ENCODE measurements at regions not wholly inside any gene's neighbourhood (a gene's known extent, or its start where the extent isn't known, plus 50 kb on each side); places are given as distances from the start of the nearest gene placed in this dataset.

DNA sequence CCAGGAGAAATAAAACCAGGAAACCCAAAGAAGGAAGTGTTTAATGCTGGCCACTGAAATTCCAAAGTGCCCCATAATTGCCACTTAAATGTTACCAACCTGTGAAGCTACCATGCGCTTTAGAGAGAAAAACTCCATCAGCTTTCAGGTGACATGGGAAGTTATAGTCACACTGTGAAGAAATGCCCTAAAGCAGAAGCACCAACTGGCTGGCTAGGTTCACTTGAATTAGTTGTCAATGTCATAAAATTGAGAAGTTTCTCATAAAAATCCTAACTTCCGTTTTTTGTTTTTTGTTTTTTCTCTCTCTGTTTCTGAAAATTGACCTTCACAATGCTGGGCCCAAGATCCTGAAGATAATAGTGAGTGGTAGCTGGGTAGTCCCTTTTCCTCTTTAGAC is 167.9 kb upstream of the CTNNB1 start:
- POLR2A ChIA-PET (ENCODE audit: partially characterized antibody), result no interaction called here
- Histone ChIP-seq H4K5ac (ENCODE audit: insufficient read length, low read depth, low read length) (no peak overlapping the region), H2BK20ac (ENCODE audit: low read length) (no peak overlapping the region), H3K4ac (replicated peaks; ENCODE audit: insufficient read length, low read depth, low read length) (no peak overlapping the region), H3K79me1 (ENCODE audit: low read depth, low read length) (no peaks in the 10 kb centered on the region), H3K4me1 (replicated peaks in 1 of 4; ENCODE audit: control insufficient read depth in 3 of 4, insufficient read depth in 4 of 4, low read length in 3 of 4) (no peaks in the 10 kb centered on the region), H3K23me2 (ENCODE audit: low read depth, low read length) (no peaks in the 10 kb centered on the region), H3K4me2 (ENCODE audit: insufficient read depth in 1 of 2, low read depth in 2 of 2, low read length in 2 of 2) (no peak overlapping the region), H4K91ac (replicated peaks; ENCODE audit: insufficient read length, low read length) (no peak overlapping the region), H3K14ac (ENCODE audit: insufficient read length) (no peak overlapping the region), H2BK5ac (ENCODE audit: low read depth, low read length) (no peak overlapping the region), H4K8ac (ENCODE audit: extremely low read depth, insufficient read depth, low read length) (no peak overlapping the region), H2BK120ac (replicated peaks; ENCODE audit: low read depth, low read length) (no peak overlapping the region), H3K36me3 (ENCODE audit: control insufficient read depth in 2 of 4, insufficient read depth in 4 of 4, low read length in 3 of 4) (no peaks in the 10 kb centered on the region), H3K27ac (ENCODE audit: low read depth, low read length) (no peak overlapping the region), H2AK5ac (ENCODE audit: low read depth, low read length) (no peak overlapping the region), H3K9ac (replicated peaks in 1 of 4; ENCODE audit: extremely low read depth in 1 of 4, low read depth in 3 of 4, low read length in 3 of 4) (no peak overlapping the region), H2AFZ (ENCODE audit: low read length) (no peak overlapping the region), H3K18ac (ENCODE audit: extremely low read depth, low read length) (no peak overlapping the region), H3K56ac (replicated peaks; ENCODE audit: insufficient read length, low read depth, low read length) (no peak overlapping the region), H3K23ac (ENCODE audit: insufficient read length) (no peak overlapping the region), H3K27me3 (replicated peaks in 1 of 4; ENCODE audit: control insufficient read depth in 3 of 4, extremely low read depth in 1 of 4, insufficient read depth in 3 of 4, low read length in 3 of 4) (no peaks in the 10 kb centered on the region), H3K4me3 (ENCODE audit: extremely low read depth in 1 of 4, insufficient read depth in 2 of 4, low read depth in 3 of 4, low read length in 4 of 4) (no peak overlapping the region), H3K79me2 (ENCODE audit: control insufficient read depth in 1 of 2, insufficient read depth in 2 of 2, low read length in 2 of 2) (no peaks in the 10 kb centered on the region), H3K9me3 (ENCODE audit: insufficient read depth in 2 of 2, low read depth in 1 of 2, low read length in 1 of 2) (peaks cover 4 to 6% of the 10 kb centered on the region in 2 experiments; a peak in 3 of 4 replicates), H2BK15ac (ENCODE audit: low read length) (no peak overlapping the region), H4K20me1 (replicated peaks in 1 of 2; ENCODE audit: control insufficient read depth in 1 of 2, insufficient read depth in 2 of 2, low read length in 2 of 2) (no peaks in the 10 kb centered on the region), H2BK12ac (ENCODE audit: low read depth, low read length) (no peak overlapping the region)
- TF ChIP-seq TBP (IDR thresholded peaks at IDR 0.05; ENCODE audit: low read depth, low read length), result no peak
- TF ChIP-seq SIN3A (conservative IDR thresholded peaks at IDR 0.05 in 1 of 2, IDR thresholded peaks at IDR 0.05 in 1 of 2; ENCODE audit: low read depth in 1 of 2, low read length in 2 of 2), result no peak
- no peak for TF ChIP-seq CTBP2 (IDR thresholded peaks at IDR 0.05; ENCODE audit: borderline replicate concordance, insufficient read depth, insufficient read length, low read length)
- TF ChIP-seq TAF7 (optimal IDR thresholded peaks at IDR 0.05; ENCODE audit: borderline replicate concordance, low read depth, low read length), result no peak
- CTCF ChIA-PET (ENCODE audit: partially characterized antibody), result interaction anchor here (0.6 to 1.5 kb wide), 4 partner anchors 12 to 441 kb away, joined by 3 to 4 read pairs (median 3); no protein-coding TSS in a partner anchor
- no peak for DNase-seq (ENCODE audit: low read depth in 1 of 2, low spot score in 2 of 2)
- no peak for FAIRE-seq
- WGBS, 2 experiments (ENCODE audit: extremely low coverage in 1 of 2, insufficient coverage in 1 of 2, insufficient read length in 1 of 2, insufficient replicate concordance in 2 of 2, low coverage in 1 of 2, low lambda C conversion rate in 2 of 2, missing lambda C conversion rate in 1 of 2), result 72% methylated on average over 2 of the region's 2 CpGs; no CpG with 5 or more reads in 1 of the 2 experiments
